ENCODE measurements at regions not wholly inside any gene's neighbourhood (a gene's known extent, or its start where the extent isn't known, plus 50 kb on each side); places are given as distances from the start of the nearest gene placed in this dataset.
"Not testable (repeated sequence)": the region's sequence is repeated elsewhere in the genome, so short reads cannot be mapped to it uniquely, and the experiment has no call there.

GRCh38 chr11:71723991-71724390, 109.0 kb upstream of the DEFB108B start:
- intact Hi-C loops (cut with DNase I; ENCODE audit: low total_unique reads); DNase-seq; in situ Hi-C loops (cut with MboI; ENCODE audit: low sequenced_read_pairs in 4 of 4): not testable (repeated sequence)

GRCh38 chr11:71730748-71731147, 102.3 kb upstream of the DEFB108B start:
- H3K27me3 ChIP-seq; H3K4me3 ChIP-seq; intact Hi-C loops (cut with DNase I; ENCODE audit: low total_unique reads); H3K4me1 ChIP-seq; H3K36me3 ChIP-seq; ATAC-seq; H3K27ac ChIP-seq; in situ Hi-C loops (cut with MboI; ENCODE audit: low sequenced_read_pairs in 4 of 4); H3K9me3 ChIP-seq; DNase-seq: not testable (repeated sequence)

More at GRCh38 chr11:71723991-71724390, 109.0 kb upstream of the DEFB108B start:
- not testable (repeated sequence) for H3K9me3 ChIP-seq, ATAC-seq, H3K27me3 ChIP-seq, H3K27ac ChIP-seq, H3K36me3 ChIP-seq, H3K4me1 ChIP-seq, H3K4me3 ChIP-seq

GRCh38 chr11:71734368-71734767, 98.6 kb upstream of the DEFB108B start:
- ATAC-seq; H3K27ac ChIP-seq; in situ Hi-C loops (cut with MboI; ENCODE audit: low sequenced_read_pairs in 4 of 4); DNase-seq; H3K9me3 ChIP-seq; H3K27me3 ChIP-seq; intact Hi-C loops (cut with DNase I; ENCODE audit: low total_unique reads); H3K36me3 ChIP-seq; H3K4me3 ChIP-seq; H3K4me1 ChIP-seq: not testable (repeated sequence)

GRCh38 chr11:71738317-71738716, 94.7 kb upstream of the DEFB108B start:
- H3K27ac ChIP-seq; H3K4me3 ChIP-seq; H3K9me3 ChIP-seq; intact Hi-C loops (cut with DNase I; ENCODE audit: low total_unique reads); H3K27me3 ChIP-seq; H3K4me1 ChIP-seq; DNase-seq; in situ Hi-C loops (cut with MboI; ENCODE audit: low sequenced_read_pairs in 4 of 4); H3K36me3 ChIP-seq; ATAC-seq: not testable (repeated sequence)

- in situ Hi-C loops (cut with MboI; ENCODE audit: low sequenced_read_pairs in 4 of 4), result not testable (repeated sequence)
Observed at GRCh38 chr11:71743385-71743784, 89.6 kb upstream of the DEFB108B start.

GRCh38 chr11:71745656-71746055, 87.3 kb upstream of the DEFB108B start:
- H3K27me3 ChIP-seq; intact Hi-C loops (cut with DNase I; ENCODE audit: low total_unique reads); H3K4me1 ChIP-seq; ATAC-seq; H3K4me3 ChIP-seq; H3K27ac ChIP-seq; H3K36me3 ChIP-seq; in situ Hi-C loops (cut with MboI; ENCODE audit: low sequenced_read_pairs in 4 of 4); H3K9me3 ChIP-seq; DNase-seq: not testable (repeated sequence)

More at GRCh38 chr11:71743385-71743784, 89.6 kb upstream of the DEFB108B start:
- H3K27me3 ChIP-seq; H3K27ac ChIP-seq; H3K4me3 ChIP-seq; DNase-seq; ATAC-seq; H3K4me1 ChIP-seq; H3K36me3 ChIP-seq; H3K9me3 ChIP-seq; intact Hi-C loops (cut with DNase I; ENCODE audit: low total_unique reads): not testable (repeated sequence)

GRCh38 chr11:71746263-71746662, 86.7 kb upstream of the DEFB108B start:
- H3K4me1 ChIP-seq; H3K27ac ChIP-seq; in situ Hi-C loops (cut with MboI; ENCODE audit: low sequenced_read_pairs in 4 of 4); H3K9me3 ChIP-seq; DNase-seq; H3K27me3 ChIP-seq; H3K36me3 ChIP-seq; H3K4me3 ChIP-seq; ATAC-seq; intact Hi-C loops (cut with DNase I; ENCODE audit: low total_unique reads): not testable (repeated sequence)

- H3K4me1 ChIP-seq; H3K27ac ChIP-seq; ATAC-seq; in situ Hi-C loops (cut with MboI; ENCODE audit: low sequenced_read_pairs in 4 of 4); H3K4me3 ChIP-seq; H3K36me3 ChIP-seq; H3K9me3 ChIP-seq; intact Hi-C loops (cut with DNase I; ENCODE audit: low total_unique reads); H3K27me3 ChIP-seq; DNase-seq: not testable (repeated sequence)
Observed at GRCh38 chr11:71748965-71749620, 83.9 kb upstream of the DEFB108B start.

GRCh38 chr11:71750908-71751307, 82.1 kb upstream of the DEFB108B start:
- intact Hi-C loops (cut with DNase I; ENCODE audit: low total_unique reads); in situ Hi-C loops (cut with MboI; ENCODE audit: low sequenced_read_pairs in 4 of 4): not testable (repeated sequence)

GRCh38 chr11:71764695-71765491, 68.1 kb upstream of the DEFB108B start:
- DNase-seq, result peak in 1 of 2 donors; percentile 18
- H3K4me1 ChIP-seq; in situ Hi-C loops (cut with MboI; ENCODE audit: low sequenced_read_pairs in 4 of 4); H3K4me3 ChIP-seq; H3K27me3 ChIP-seq; H3K27ac ChIP-seq; H3K9me3 ChIP-seq; intact Hi-C loops (cut with DNase I; ENCODE audit: low total_unique reads); H3K36me3 ChIP-seq; ATAC-seq: not testable (repeated sequence)

More at GRCh38 chr11:71750908-71751307, 82.1 kb upstream of the DEFB108B start:
- H3K9me3 ChIP-seq, H3K27me3 ChIP-seq, H3K4me3 ChIP-seq, DNase-seq, H3K27ac ChIP-seq, H3K36me3 ChIP-seq, ATAC-seq, H3K4me1 ChIP-seq: not testable (repeated sequence)

- in situ Hi-C loops (cut with MboI; ENCODE audit: low sequenced_read_pairs in 4 of 4); H3K36me3 ChIP-seq; ATAC-seq; H3K4me1 ChIP-seq; H3K27me3 ChIP-seq; H3K9me3 ChIP-seq; H3K27ac ChIP-seq; DNase-seq; intact Hi-C loops (cut with DNase I; ENCODE audit: low total_unique reads); H3K4me3 ChIP-seq: not testable (repeated sequence)
Observed at GRCh38 chr11:71767016-71767415, 66.0 kb upstream of the DEFB108B start.

GRCh38 chr11:71772193-71772592, 60.8 kb upstream of the DEFB108B start:
- H3K27me3 ChIP-seq; DNase-seq; H3K36me3 ChIP-seq; H3K9me3 ChIP-seq; in situ Hi-C loops (cut with MboI; ENCODE audit: low sequenced_read_pairs in 4 of 4); H3K27ac ChIP-seq; intact Hi-C loops (cut with DNase I; ENCODE audit: low total_unique reads); H3K4me1 ChIP-seq; ATAC-seq; H3K4me3 ChIP-seq: not testable (repeated sequence)

Measured in gastrocnemius medialis (tissue), 4 donors.